CD4-positive, CD25-positive, alpha-beta regulatory T cell (primary cell): ENCODE measurements at regions not wholly inside any gene's neighbourhood (a gene's known extent, or its start where the extent isn't known, plus 50 kb on each side); places are given as distances from the start of the nearest gene placed in this dataset.
"Not testable (repeated sequence)": the region's sequence is repeated elsewhere in the genome, so short reads cannot be mapped to it uniquely, and the experiment has no call there.

ENCODE experiments used
- ATAC-seq, 2 donors: fragments of 150-1000 bp; cut with Tn5 transposase; one replicate each; pipeline ENCODE4 v1.10.0; 2021; ENCODE audit warnings: low read depth in 2 of 2, moderate number of reproducible peaks in 2 of 2, moderate library complexity in 1 of 2
- DNase-seq, 3 donors: peaks; one replicate each; pipeline versions ENCODE4 v3.0.0 to v3.0.0-alpha.2; 2012 to 2022; ENCODE audit warnings: mixed read lengths in 1 of 3
- H3K27ac ChIP-seq: one replicate; pipeline ENCODE4 v1.7.0; 2013; ENCODE audit warnings: mild to moderate bottlenecking, low read length; ENCODE audit not compliant: insufficient read depth, poor library complexity, severe bottlenecking
- H3K27me3 ChIP-seq: one replicate; pipeline ENCODE4 v1.7.0; 2013; ENCODE audit warnings: low read length; ENCODE audit not compliant: control insufficient read depth, insufficient read depth
- H3K36me3 ChIP-seq: one replicate; pipeline ENCODE4 v1.7.0; 2013; ENCODE audit warnings: mild to moderate bottlenecking, low read length, moderate library complexity; ENCODE audit not compliant: control insufficient read depth, insufficient read depth
- H3K4me1 ChIP-seq: 2 replicates; pipeline ENCODE4 v1.7.0; 2013; ENCODE audit warnings: mild to moderate bottlenecking, low read length; ENCODE audit not compliant: insufficient read depth, control insufficient read depth, poor library complexity, severe bottlenecking
- H3K4me3 ChIP-seq: one replicate; pipeline ENCODE4 v1.7.0; 2013; ENCODE audit warnings: low read depth, mild to moderate bottlenecking, low read length, moderate library complexity
- H3K9me3 ChIP-seq, 2 experiments: 1 replicate in 1 of 2; 2 replicates in 1 of 2; pipeline ENCODE4 v1.7.0; 2013; ENCODE audit warnings: low read length in 2 of 2, mild to moderate bottlenecking in 1 of 2, moderate library complexity in 1 of 2; ENCODE audit not compliant: control insufficient read depth in 2 of 2
- H3K27ac Mint-ChIP-seq, 3 donors: one replicate each; pipeline ENCODE4 v1.8.0; 2020 to 2022; ENCODE audit warnings: mild to moderate bottlenecking in 3 of 3, mixed read lengths in 3 of 3, moderate library complexity in 2 of 3
- H3K27me3 Mint-ChIP-seq: one replicate; pipeline ENCODE4 v1.8.0; 2022; ENCODE audit warnings: mild to moderate bottlenecking, mixed read lengths
- H3K36me3 Mint-ChIP-seq: one replicate; pipeline ENCODE4 v1.8.0; 2020; ENCODE audit warnings: mixed read lengths
- H3K4me1 Mint-ChIP-seq, 4 donors: one replicate each; pipeline ENCODE4 v1.8.0; 2020 to 2022; ENCODE audit warnings: mixed read lengths in 4 of 4, mild to moderate bottlenecking in 1 of 4
- H3K4me3 Mint-ChIP-seq, 4 donors: one replicate each; pipeline ENCODE4 v1.8.0; 2020 to 2022; ENCODE audit warnings: mild to moderate bottlenecking in 4 of 4, mixed read lengths in 4 of 4, moderate library complexity in 3 of 4
- H3K9me3 Mint-ChIP-seq, 7 donors: one replicate each; pipeline ENCODE4 v1.8.0; 2020 to 2022; ENCODE audit warnings: mixed read lengths in 7 of 7, mild to moderate bottlenecking in 3 of 7, moderate library complexity in 2 of 7

GRCh38 chr6:62819640-62820039 lies 391.6 kb upstream of the FKBP1C start:
- Mint-ChIP-seq H3K4me1 (no peaks in the 10 kb centered on the region), H3K27me3 (no peaks in the 10 kb centered on the region), H3K4me3 (no peak overlapping the region), H3K27ac (no peak overlapping the region), H3K36me3 (no peaks in the 10 kb centered on the region), H3K9me3 (peaks cover 0 to 18% (median 5%) of the 10 kb centered on the region in 7 donors)
- Histone ChIP-seq H3K27ac (no peak overlapping the region), H3K9me3 (no peaks in the 10 kb centered on the region), H3K4me3 (no peak overlapping the region), H3K36me3 (no peaks in the 10 kb centered on the region), H3K4me1 (no peaks in the 10 kb centered on the region), H3K27me3 (no peaks in the 10 kb centered on the region)
- ATAC-seq (no peak), DNase-seq (no peak)

GRCh38 chr6:62808565-62809293 lies 402.5 kb upstream of the FKBP1C start:
- Mint-ChIP-seq H3K4me3 (no peak overlapping the region), H3K9me3 (peaks cover 2 to 10% (median 4%) of the 10 kb centered on the region in 7 donors), H3K27me3 (no peaks in the 10 kb centered on the region), H3K36me3 (no peaks in the 10 kb centered on the region), H3K27ac (no peak overlapping the region), H3K4me1 (no peaks in the 10 kb centered on the region)
- no peak overlapping the region for H3K27ac ChIP-seq
- ATAC-seq (no peak), DNase-seq (no peak)
- no peaks in the 10 kb centered on the region for H3K36me3 ChIP-seq
- H3K4me3 ChIP-seq: no peak overlapping the region
- no peaks in the 10 kb centered on the region for H3K4me1 ChIP-seq
- no peaks in the 10 kb centered on the region for H3K9me3 ChIP-seq
- H3K27me3 ChIP-seq: no peaks in the 10 kb centered on the region

- peaks cover 0 to 7% of the 10 kb centered on the region in 2 experiments for H3K9me3 ChIP-seq
- no peak overlapping the region for H3K27ac ChIP-seq
- no peaks in the 10 kb centered on the region for H3K4me1 ChIP-seq
- Mint-ChIP-seq H3K27me3 (no peaks in the 10 kb centered on the region), H3K36me3 (no peaks in the 10 kb centered on the region), H3K27ac (no peak overlapping the region), H3K4me1 (no peaks in the 10 kb centered on the region), H3K9me3 (peaks cover 2 to 17% (median 9%) of the 10 kb centered on the region in 7 donors), H3K4me3 (no peak overlapping the region)
- no peak overlapping the region for H3K4me3 ChIP-seq
- DNase-seq (no peak), ATAC-seq (no peak)
- H3K36me3 ChIP-seq: no peaks in the 10 kb centered on the region
- H3K27me3 ChIP-seq: no peaks in the 10 kb centered on the region
Measured at GRCh38 chr6:62805431-62805830, 405.8 kb upstream of the FKBP1C start.

GRCh38 chr6:62803094-62803493 lies 408.2 kb upstream of the FKBP1C start:
- Mint-ChIP-seq H3K36me3 (no peaks in the 10 kb centered on the region), H3K9me3 (peaks cover 0 to 22% (median 9%) of the 10 kb centered on the region in 7 donors), H3K27ac (no peak overlapping the region), H3K4me3 (no peak overlapping the region), H3K4me1 (no peaks in the 10 kb centered on the region), H3K27me3 (no peaks in the 10 kb centered on the region)
- Histone ChIP-seq H3K4me3 (no peak overlapping the region), H3K9me3 (peaks cover 2 to 7% of the 10 kb centered on the region in 2 experiments), H3K27ac (no peak overlapping the region), H3K27me3 (no peaks in the 10 kb centered on the region), H3K4me1 (no peaks in the 10 kb centered on the region), H3K36me3 (no peaks in the 10 kb centered on the region)
- ATAC-seq: no peak
- DNase-seq: no peak

GRCh38 chr6:62797190-62797589 lies 414.1 kb upstream of the FKBP1C start:
- no peak overlapping the region for H3K27ac Mint-ChIP-seq
- Histone ChIP-seq H3K4me3 (no peak overlapping the region), H3K27ac (no peak overlapping the region), H3K27me3 (no peaks in the 10 kb centered on the region), H3K36me3 (no peaks in the 10 kb centered on the region), H3K9me3 (peaks cover 2% of the 10 kb centered on the region in 2 experiments), H3K4me1 (no peaks in the 10 kb centered on the region)
- no peaks in the 10 kb centered on the region for H3K4me1 Mint-ChIP-seq
- peaks cover 0 to 21% (median 13%) of the 10 kb centered on the region in 7 donors for H3K9me3 Mint-ChIP-seq
- H3K27me3 Mint-ChIP-seq: no peaks in the 10 kb centered on the region
- DNase-seq (no peak), ATAC-seq (no peak)
- H3K4me3 Mint-ChIP-seq: no peak overlapping the region
- no peaks in the 10 kb centered on the region for H3K36me3 Mint-ChIP-seq

- no peaks in the 10 kb centered on the region for H3K27me3 Mint-ChIP-seq
- H3K27ac Mint-ChIP-seq: no peak overlapping the region
- Histone ChIP-seq H3K4me3 (no peak overlapping the region), H3K9me3 (no peaks in the 10 kb centered on the region), H3K27ac (no peak overlapping the region), H3K36me3 (no peaks in the 10 kb centered on the region), H3K27me3 (no peaks in the 10 kb centered on the region), H3K4me1 (no peaks in the 10 kb centered on the region)
- ATAC-seq: no peak
- no peak overlapping the region for H3K4me3 Mint-ChIP-seq
- peaks cover 2 to 15% (median 5%) of the 10 kb centered on the region in 7 donors for H3K9me3 Mint-ChIP-seq
- H3K36me3 Mint-ChIP-seq: no peaks in the 10 kb centered on the region
- DNase-seq: peak in 1 of 3 donors; percentile 6
- no peaks in the 10 kb centered on the region for H3K4me1 Mint-ChIP-seq
Measured at GRCh38 chr6:62775427-62776022, 435.7 kb upstream of the FKBP1C start.

- not testable (repeated sequence) for H3K4me1 Mint-ChIP-seq, H3K9me3 ChIP-seq, H3K27ac Mint-ChIP-seq, ATAC-seq, H3K36me3 Mint-ChIP-seq, H3K36me3 ChIP-seq, H3K27me3 ChIP-seq, H3K27me3 Mint-ChIP-seq, DNase-seq, H3K4me3 Mint-ChIP-seq, H3K4me3 ChIP-seq, H3K27ac ChIP-seq, H3K4me1 ChIP-seq
- peaks cover 0 to 16% (median 4%) of the 10 kb centered on the region in 7 donors for H3K9me3 Mint-ChIP-seq
Measured at GRCh38 chr6:62766174-62766573, 445.1 kb upstream of the FKBP1C start.

GRCh38 chr6:62764841-62765240 lies 446.4 kb upstream of the FKBP1C start:
- Histone ChIP-seq H3K4me1 (no peaks in the 10 kb centered on the region), H3K9me3 (no peaks in the 10 kb centered on the region), H3K27ac (no peak overlapping the region), H3K4me3 (no peak overlapping the region), H3K36me3 (no peaks in the 10 kb centered on the region), H3K27me3 (no peaks in the 10 kb centered on the region)
- DNase-seq (no peak), ATAC-seq (no peak)
- Mint-ChIP-seq H3K4me1 (no peaks in the 10 kb centered on the region), H3K27me3 (no peaks in the 10 kb centered on the region), H3K9me3 (peaks cover 0 to 9% (median 6%) of the 10 kb centered on the region in 7 donors), H3K4me3 (no peak overlapping the region), H3K27ac (no peak overlapping the region), H3K36me3 (no peaks in the 10 kb centered on the region)
